Omental fat pad (tissue), 3 donors: ENCODE measurements at regions not wholly inside any gene's neighbourhood (a gene's known extent, or its start where the extent isn't known, plus 50 kb on each side); places are given as distances from the start of the nearest gene placed in this dataset.

Experiments used
- ATAC-seq: fragments of 150-250 bp; one replicate; pipeline ENCODE4 v1.9.1; 2016; ENCODE audit warnings: mild to moderate bottlenecking, moderate library complexity; ENCODE audit not compliant: low FRiP score
- DNase-seq: peaks from one replicate; pipeline ENCODE4 v3.0.0-alpha.2; 2019; ENCODE audit warnings: low spot score
- TF ChIP-seq, protein P1 (sequence below), 3 donors: fragments of 450-650 bp; IDR thresholded peaks; one replicate each; pipeline ENCODE4 v1.5.1; 2016 to 2017; ENCODE audit warnings: antibody characterized with exemption in 3 of 3, mild to moderate bottlenecking in 3 of 3, moderate library complexity in 2 of 3

GRCh38 chr1:229798558-229798957 lies 172.5 kb downstream of the URB2 start:
- TF ChIP-seq, protein P1, sequence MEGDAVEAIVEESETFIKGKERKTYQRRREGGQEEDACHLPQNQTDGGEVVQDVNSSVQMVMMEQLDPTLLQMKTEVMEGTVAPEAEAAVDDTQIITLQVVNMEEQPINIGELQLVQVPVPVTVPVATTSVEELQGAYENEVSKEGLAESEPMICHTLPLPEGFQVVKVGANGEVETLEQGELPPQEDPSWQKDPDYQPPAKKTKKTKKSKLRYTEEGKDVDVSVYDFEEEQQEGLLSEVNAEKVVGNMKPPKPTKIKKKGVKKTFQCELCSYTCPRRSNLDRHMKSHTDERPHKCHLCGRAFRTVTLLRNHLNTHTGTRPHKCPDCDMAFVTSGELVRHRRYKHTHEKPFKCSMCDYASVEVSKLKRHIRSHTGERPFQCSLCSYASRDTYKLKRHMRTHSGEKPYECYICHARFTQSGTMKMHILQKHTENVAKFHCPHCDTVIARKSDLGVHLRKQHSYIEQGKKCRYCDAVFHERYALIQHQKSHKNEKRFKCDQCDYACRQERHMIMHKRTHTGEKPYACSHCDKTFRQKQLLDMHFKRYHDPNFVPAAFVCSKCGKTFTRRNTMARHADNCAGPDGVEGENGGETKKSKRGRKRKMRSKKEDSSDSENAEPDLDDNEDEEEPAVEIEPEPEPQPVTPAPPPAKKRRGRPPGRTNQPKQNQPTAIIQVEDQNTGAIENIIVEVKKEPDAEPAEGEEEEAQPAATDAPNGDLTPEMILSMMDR (IDR thresholded peaks at IDR 0.05), result no peak
- ATAC-seq, result no peak
- DNase-seq, result no peak

- TF ChIP-seq, protein P1 (IDR thresholded peaks at IDR 0.05), result no peak
- ATAC-seq, result no peak
- DNase-seq, result no peak
These were observed 177.7 kb downstream of the URB2 start for GRCh38 chr1:229803626-229804217.

- ATAC-seq, result no peak
These were observed 182.2 kb downstream of the URB2 start for GRCh38 chr1:229808272-229808671.

GRCh38 chr1:229810140-229810539 lies 184.1 kb downstream of the URB2 start:
- ATAC-seq, result no peak
- TF ChIP-seq, protein P1 (IDR thresholded peaks at IDR 0.05), result no peak
- no peak for DNase-seq

More at GRCh38 chr1:229808272-229808671, 182.2 kb downstream of the URB2 start:
- DNase-seq, result no peak
- TF ChIP-seq, protein P1 (IDR thresholded peaks at IDR 0.05), result no peak

- DNase-seq, result no peak
- no peak for ATAC-seq
- TF ChIP-seq, protein P1 (IDR thresholded peaks at IDR 0.05), result no peak
These were observed 184.9 kb downstream of the URB2 start for GRCh38 chr1:229810961-229811360.

DNA sequence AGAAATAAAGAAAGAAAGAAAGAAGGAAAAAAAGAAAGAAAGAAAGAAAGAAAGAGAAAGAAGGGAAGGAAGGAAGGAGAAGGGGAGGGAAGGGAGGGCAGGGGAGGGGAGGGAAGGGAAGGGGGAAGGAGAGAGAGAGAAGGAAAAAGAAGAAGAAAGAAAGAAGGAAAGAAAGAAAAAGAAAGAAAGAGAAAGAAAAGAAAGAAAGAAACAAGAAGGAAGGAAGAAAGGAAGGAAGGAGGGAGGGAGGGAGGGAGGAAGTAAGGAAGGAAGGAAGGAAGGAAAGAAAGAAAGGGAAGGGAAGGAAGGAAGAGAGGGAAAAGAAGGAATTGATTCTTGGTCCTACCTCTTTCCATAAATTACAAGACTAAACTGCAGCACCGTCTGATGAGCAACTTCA lies 186.1 kb downstream of the URB2 start:
- TF ChIP-seq, protein P1 (IDR thresholded peaks at IDR 0.05), result no peak
- DNase-seq (no peak), ATAC-seq (no peak)

DNA sequence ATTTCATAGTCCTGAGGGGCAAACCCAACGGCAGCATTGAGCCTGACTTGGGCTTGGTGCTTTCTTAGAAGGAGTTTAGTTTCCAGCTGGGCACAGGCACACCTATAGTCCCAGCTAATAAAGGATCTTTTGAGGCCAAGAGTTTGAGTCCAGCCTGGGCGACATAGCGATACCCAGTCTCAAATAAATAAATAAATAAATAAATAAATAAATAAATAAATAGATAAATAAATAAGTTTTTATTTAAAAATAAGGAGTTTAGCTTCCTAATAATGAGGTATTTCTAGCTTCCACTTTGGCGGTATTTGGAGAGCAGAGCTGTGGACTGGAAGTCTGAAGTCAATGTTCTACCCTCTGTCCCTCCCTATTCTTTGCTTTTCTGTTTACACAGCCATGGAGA lies 186.6 kb downstream of the URB2 start:
- TF ChIP-seq, protein P1 (IDR thresholded peaks at IDR 0.05), result no peak
- DNase-seq (no peak), ATAC-seq (no peak)
